Keratinocyte (primary cell): ENCODE measurements at regions not wholly inside any gene's neighbourhood (a gene's known extent, or its start where the extent isn't known, plus 50 kb on each side); places are given as distances from the start of the nearest gene placed in this dataset.

Experiments used
- DNase-seq: peaks from one replicate; pipeline ENCODE4 v3.0.0-alpha.2; 2011; ENCODE audit warnings: low read depth, missing footprints, low spot score
- FAIRE-seq: peaks from 2 replicates; lab custom pipeline; 2011; peaks lifted over from hg19 to GRCh38; lab: Jason Lieb, UNC
- H2AFZ ChIP-seq: 2 replicates; pipeline ENCODE4 v1.6.0; 2012; ENCODE audit warnings: low read length, control low read depth, inconsistent platforms; ENCODE audit not compliant: control insufficient read depth
- H3K27ac ChIP-seq: 2 replicates; pipeline ENCODE4 v1.5.1; 2011; ENCODE audit warnings: low read length; ENCODE audit not compliant: control insufficient read depth, insufficient read depth
- H3K27me3 ChIP-seq: 3 replicates; pipeline ENCODE4 v1.6.0; 2011; ENCODE audit warnings: low read length; ENCODE audit not compliant: control insufficient read depth, insufficient read depth; ENCODE audit errors: extremely low read depth
- H3K36me3 ChIP-seq, 2 experiments: 2 replicates in 1 of 2; 3 replicates in 1 of 2; pipeline ENCODE4 v1.5.1; 2011; ENCODE audit warnings: low read length in 2 of 2, mild to moderate bottlenecking in 1 of 2; ENCODE audit not compliant: control insufficient read depth in 2 of 2, insufficient read depth in 2 of 2; ENCODE audit errors: extremely low read depth in 1 of 2
- H3K4me1 ChIP-seq: 3 replicates; pipeline ENCODE4 v1.5.1; 2011; ENCODE audit warnings: low read length; ENCODE audit not compliant: control insufficient read depth, insufficient read depth; ENCODE audit errors: extremely low read depth
- H3K4me2 ChIP-seq: 3 replicates; pipeline ENCODE4 v1.6.0; 2011; ENCODE audit warnings: low read depth, low read length; ENCODE audit not compliant: control insufficient read depth, insufficient read depth; ENCODE audit errors: extremely low read depth
- H3K4me3 ChIP-seq, 3 experiments: fragments of 200-600 bp in 1 of 3; sonication (generic) in 1 of 3; 2 replicates in 2 of 3; 3 replicates in 1 of 3; pipeline ENCODE4 v1.5.1; 2011 to 2016; ENCODE audit warnings: low read length in 3 of 3, mild to moderate bottlenecking in 3 of 3, control low read depth in 2 of 3, inconsistent platforms in 1 of 3, low read depth in 1 of 3, mixed read lengths in 1 of 3, mixed run types in 1 of 3, moderate library complexity in 1 of 3; ENCODE audit not compliant: control insufficient read depth in 2 of 3, insufficient read depth in 2 of 3; ENCODE audit errors: extremely low read depth in 1 of 3
- H3K79me2 ChIP-seq: 2 replicates; pipeline ENCODE4 v1.6.0; 2012; ENCODE audit warnings: low read length; ENCODE audit not compliant: control insufficient read depth, insufficient read depth
- H3K9ac ChIP-seq: 3 replicates; pipeline ENCODE4 v1.6.0; 2011; ENCODE audit warnings: low read length; ENCODE audit not compliant: control insufficient read depth, insufficient read depth; ENCODE audit errors: extremely low read depth
- H3K9me1 ChIP-seq: 3 replicates; pipeline ENCODE4 v1.6.0; 2011; ENCODE audit warnings: low read length; ENCODE audit not compliant: control insufficient read depth, insufficient read depth; ENCODE audit errors: extremely low read depth
- H3K9me3 ChIP-seq: 2 replicates; pipeline ENCODE4 v1.5.1; 2012; ENCODE audit warnings: low read depth, low read length; ENCODE audit not compliant: control insufficient read depth
- H4K20me1 ChIP-seq: 3 replicates; pipeline ENCODE4 v1.6.0; 2011; ENCODE audit warnings: low read length; ENCODE audit not compliant: control insufficient read depth, insufficient read depth; ENCODE audit errors: extremely low read depth
- CTCF ChIP-seq, 3 experiments: IDR thresholded peaks in 1 of 3; conservative IDR thresholded peaks in 1 of 3; optimal IDR thresholded peaks in 1 of 3; 2 replicates in 2 of 3; 3 replicates in 1 of 3; pipeline versions ENCODE3 to v1.5.1; 2011; ENCODE audit warnings: low read length in 3 of 3, mild to moderate bottlenecking in 3 of 3, moderate library complexity in 2 of 3, control low read depth in 1 of 3, inconsistent platforms in 1 of 3; ENCODE audit not compliant: insufficient read depth in 2 of 3; ENCODE audit errors: extremely low read depth in 1 of 3
- EZH2 ChIP-seq: IDR thresholded peaks from one replicate; pipeline ENCODE4 v1.6.1; 2012; ENCODE audit warnings: inconsistent platforms, mild to moderate bottlenecking, low read length, moderate library complexity
- dilution Hi-C: fragments of 300-500 bp; cut with MboI; formaldehyde crosslinking; loops from one replicate; pipeline ENCODE4 v1.7.0; 2020; ENCODE audit warnings: low sequenced_read_pairs; ENCODE audit not compliant: extremely low pct_ligation_motif_present

DNA sequence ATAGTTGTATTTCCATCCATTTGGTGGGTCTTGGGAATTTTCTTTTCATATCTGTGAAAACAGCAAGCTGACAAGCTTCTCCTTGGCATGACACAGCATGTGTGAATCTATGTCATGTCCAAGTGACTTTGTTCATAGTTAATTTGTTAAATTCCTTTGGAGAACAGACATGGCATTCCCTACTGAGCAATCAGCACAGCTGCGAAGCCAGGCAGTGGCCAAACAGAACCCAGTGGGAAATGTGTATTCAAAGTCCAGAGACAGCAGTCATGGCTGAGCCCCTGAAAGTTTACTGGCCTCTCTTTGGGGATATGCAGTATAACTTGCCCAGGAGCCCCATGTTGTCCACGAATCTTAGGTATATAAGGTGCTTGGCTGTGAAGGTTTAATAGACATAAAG is 474.7 kb downstream of the NKX6-1 start:
- no peaks in the 10 kb centered on the region for H3K9me3 ChIP-seq
- DNase-seq (no peak), FAIRE-seq (no peak)
- no peak overlapping the region for H3K4me3 ChIP-seq
- no peak overlapping the region for H3K27ac ChIP-seq
- no peaks in the 10 kb centered on the region for H3K79me2 ChIP-seq
- H3K36me3 ChIP-seq, result no peaks in the 10 kb centered on the region
- no peaks in the 10 kb centered on the region for H3K9me1 ChIP-seq
- no peaks in the 10 kb centered on the region for H3K27me3 ChIP-seq
- TF ChIP-seq EZH2 (no peak), CTCF (optimal IDR thresholded peaks at IDR 0.05 in 1 of 3, IDR thresholded peaks at IDR 0.05 in 1 of 3, conservative IDR thresholded peaks at IDR 0.05 in 1 of 3; ENCODE audit: extremely low read depth in 1 of 3, insufficient read depth in 2 of 3, low read length in 3 of 3) (no peak)
- H3K4me1 ChIP-seq, result no peaks in the 10 kb centered on the region
- dilution Hi-C loops, result no loop called here
- H3K4me2 ChIP-seq, result no peak overlapping the region
- no peak overlapping the region for H2AFZ ChIP-seq
- no peak overlapping the region for H3K9ac ChIP-seq
- H4K20me1 ChIP-seq, result no peaks in the 10 kb centered on the region

GRCh38 chr4:84022564-84022963 is 476.5 kb downstream of the NKX6-1 start:
- H3K4me2 ChIP-seq, result no peak overlapping the region
- H3K9ac ChIP-seq, result no peak overlapping the region
- FAIRE-seq (no peak), DNase-seq (no peak)
- H4K20me1 ChIP-seq, result no peaks in the 10 kb centered on the region
- H3K36me3 ChIP-seq, result no peaks in the 10 kb centered on the region
- H3K27me3 ChIP-seq, result no peaks in the 10 kb centered on the region
- H3K4me3 ChIP-seq, result no peak overlapping the region
- H3K27ac ChIP-seq, result no peak overlapping the region
- H2AFZ ChIP-seq, result no peak overlapping the region
- no peak for TF ChIP-seq CTCF (optimal IDR thresholded peaks at IDR 0.05 in 1 of 3, IDR thresholded peaks at IDR 0.05 in 1 of 3, conservative IDR thresholded peaks at IDR 0.05 in 1 of 3; ENCODE audit: extremely low read depth in 1 of 3, insufficient read depth in 2 of 3, low read length in 3 of 3)
- no peak for TF ChIP-seq EZH2
- H3K9me1 ChIP-seq, result no peaks in the 10 kb centered on the region
- no peaks in the 10 kb centered on the region for H3K79me2 ChIP-seq
- no peaks in the 10 kb centered on the region for H3K9me3 ChIP-seq
- dilution Hi-C loops, result no loop called here
- H3K4me1 ChIP-seq, result no peaks in the 10 kb centered on the region
